Suprapubic skin (tissue), 4 donors: ENCODE measurements at regions not wholly inside any gene's neighbourhood (a gene's known extent, or its start where the extent isn't known, plus 50 kb on each side); places are given as distances from the start of the nearest gene placed in this dataset.

ENCODE experiments used
- DNase-seq, 2 donors: peaks; one replicate each; pipeline ENCODE4 v3.0.0-alpha.2; 2019; ENCODE audit warnings: low spot score in 2 of 2
- H3K27ac ChIP-seq: fragments of 200-600 bp; sonication (generic); one replicate; pipeline ENCODE4 v1.5.1; 2019
- H3K27me3 ChIP-seq: fragments of 200-600 bp; sonication (generic); one replicate; pipeline ENCODE4 v1.5.1; 2019
- H3K36me3 ChIP-seq: fragments of 200-600 bp; sonication (generic); one replicate; pipeline ENCODE4 v1.5.1; 2019
- H3K4me1 ChIP-seq: fragments of 200-600 bp; sonication (generic); one replicate; pipeline ENCODE4 v1.5.1; 2019
- H3K4me3 ChIP-seq: fragments of 200-600 bp; sonication (generic); one replicate; pipeline ENCODE4 v1.5.1; 2019; ENCODE audit warnings: mild to moderate bottlenecking
- H3K9me3 ChIP-seq: fragments of 200-600 bp; sonication (generic); one replicate; pipeline ENCODE4 v1.5.1; 2019
- CTCF ChIP-seq, 2 donors: fragments of 200-600 bp in 1 of 2; fragments of 450-650 bp in 1 of 2; sonication (generic) in 1 of 2; IDR thresholded peaks; one replicate each; pipeline ENCODE4 v1.5.1; 2016 to 2019; ENCODE audit warnings: antibody characterized with exemption in 2 of 2, mild to moderate bottlenecking in 1 of 2, moderate library complexity in 1 of 2
- EP300 ChIP-seq: sonication (generic); formaldehyde crosslinking; IDR thresholded peaks from one replicate; pipeline ENCODE4 v1.6.1; 2017; ENCODE audit warnings: antibody characterized with exemption
- POLR2A ChIP-seq, 2 donors: fragments of 450-650 bp; IDR thresholded peaks; one replicate each; pipeline ENCODE4 v1.6.1; 2017; ENCODE audit warnings: antibody characterized with exemption in 2 of 2, mild to moderate bottlenecking in 2 of 2, moderate library complexity in 2 of 2
- POLR2AphosphoS5 ChIP-seq, 3 donors: sonication (generic); formaldehyde crosslinking; IDR thresholded peaks; one replicate each; pipeline ENCODE4 v1.6.1; 2017; ENCODE audit warnings: antibody characterized with exemption in 3 of 3
- WGBS: methylation state at CpG from one replicate; pipeline ENCODE4 v1.1.5; 2018; 5-methylcytosine and 5-hydroxymethylcytosine counted together

- no peak overlapping the region for H3K4me3 ChIP-seq
- H3K27ac ChIP-seq, result no peak overlapping the region
- DNase-seq, result no peak
- no peaks in the 10 kb centered on the region for H3K36me3 ChIP-seq
- no peaks in the 10 kb centered on the region for H3K9me3 ChIP-seq
- WGBS, result 15% methylated on average over 1 of the region's 1 CpG
- no peaks in the 10 kb centered on the region for H3K4me1 ChIP-seq
- peaks cover 24% of the 10 kb centered on the region for H3K27me3 ChIP-seq
- no peak for TF ChIP-seq POLR2A (IDR thresholded peaks at IDR 0.05)
- TF ChIP-seq EP300, result no peak
- TF ChIP-seq POLR2AphosphoS5 (IDR thresholded peaks at IDR 0.05), result no peak
- no peak for TF ChIP-seq CTCF (IDR thresholded peaks at IDR 0.05)
Measured at GRCh38 chr19:41495589-41495988, 52.6 kb downstream of the ERICH4 start.

GRCh38 chr19:41499899-41500298, 56.9 kb downstream of the ERICH4 start:
- Histone ChIP-seq H3K27ac (peak overlapping the region; percentile 59), H3K4me3 (peak overlapping the region; percentile 27), H3K27me3 (peaks cover 33% of the 10 kb centered on the region), H3K9me3 (no peaks in the 10 kb centered on the region), H3K4me1 (peaks cover 5% of the 10 kb centered on the region), H3K36me3 (no peaks in the 10 kb centered on the region)
- DNase-seq, result no peak
- 72% methylated on average over 10 of the region's 10 CpGs for WGBS
- no peak for TF ChIP-seq POLR2AphosphoS5 (IDR thresholded peaks at IDR 0.05)
- TF ChIP-seq POLR2A (IDR thresholded peaks at IDR 0.05), result no peak
- no peak for TF ChIP-seq CTCF (IDR thresholded peaks at IDR 0.05)
- no peak for TF ChIP-seq EP300

GRCh38 chr19:41500443-41500842, 57.5 kb downstream of the ERICH4 start:
- WGBS, result 84% methylated on average over 9 of the region's 9 CpGs
- Histone ChIP-seq H3K4me3 (peak overlapping the region; percentile 27), H3K27ac (peak overlapping the region; percentile 59), H3K9me3 (no peaks in the 10 kb centered on the region), H3K4me1 (peaks cover 5% of the 10 kb centered on the region), H3K36me3 (no peaks in the 10 kb centered on the region), H3K27me3 (peaks cover 36% of the 10 kb centered on the region)
- no peak for DNase-seq
- no peak for TF ChIP-seq EP300
- no peak for TF ChIP-seq POLR2AphosphoS5 (IDR thresholded peaks at IDR 0.05)
- no peak for TF ChIP-seq POLR2A (IDR thresholded peaks at IDR 0.05)
- TF ChIP-seq CTCF (IDR thresholded peaks at IDR 0.05), result no peak

- TF ChIP-seq POLR2AphosphoS5 (IDR thresholded peaks at IDR 0.05) (no peak), CTCF (IDR thresholded peaks at IDR 0.05) (no peak), EP300 (no peak), POLR2A (IDR thresholded peaks at IDR 0.05) (no peak)
- 46% methylated on average over 4 of the region's 4 CpGs for WGBS
- peaks cover 46% of the 10 kb centered on the region for H3K27me3 ChIP-seq
- H3K4me1 ChIP-seq, result peaks cover 5% of the 10 kb centered on the region
- H3K27ac ChIP-seq, result no peak overlapping the region
- no peak overlapping the region for H3K4me3 ChIP-seq
- H3K9me3 ChIP-seq, result no peaks in the 10 kb centered on the region
- DNase-seq, result no peak
- H3K36me3 ChIP-seq, result no peaks in the 10 kb centered on the region
Measured at GRCh38 chr19:41501854-41502253, 58.9 kb downstream of the ERICH4 start.

- Histone ChIP-seq H3K4me3 (no peak overlapping the region), H3K36me3 (no peaks in the 10 kb centered on the region), H3K4me1 (peaks cover 5% of the 10 kb centered on the region), H3K9me3 (no peaks in the 10 kb centered on the region), H3K27ac (no peak overlapping the region), H3K27me3 (peaks cover 45% of the 10 kb centered on the region)
- TF ChIP-seq POLR2AphosphoS5 (IDR thresholded peaks at IDR 0.05), result no peak
- no peak for TF ChIP-seq POLR2A (IDR thresholded peaks at IDR 0.05)
- TF ChIP-seq EP300, result no peak
- no peak for TF ChIP-seq CTCF (IDR thresholded peaks at IDR 0.05)
- no peak for DNase-seq
- WGBS, result 81% methylated on average over 13 of the region's 13 CpGs
Measured at GRCh38 chr19:41505105-41505504, 62.1 kb downstream of the ERICH4 start.
